GM23338 (cell line): ENCODE measurements at regions not wholly inside any gene's neighbourhood (a gene's known extent, or its start where the extent isn't known, plus 50 kb on each side); places are given as distances from the start of the nearest gene placed in this dataset.

Experiments used
- ATAC-seq: fragments of 200-7000 bp; cut with Tn5 transposase; 3 replicates; pipeline ENCODE4 v1.9.1; 2020
- DNase-seq: peaks from one replicate; pipeline ENCODE4 v3.0.0-alpha.2; 2015; ENCODE audit warnings: low spot score
- H2AFZ ChIP-seq: fragments of 200-600 bp; sonication (generic); 2 replicates; pipeline ENCODE4 v1.8.0; 2016; ENCODE audit warnings: antibody characterized with exemption, mild to moderate bottlenecking, moderate library complexity
- H3F3A ChIP-seq: fragments of 200-600 bp; sonication (generic); replicated peaks from 2 replicates; pipeline ENCODE4 v1.8.0; 2017; ENCODE audit warnings: antibody characterized with exemption, mixed run types, low read depth
- H3K27ac ChIP-seq: fragments of 200-600 bp; sonication (generic); 2 replicates; pipeline ENCODE4 v1.6.1; 2016; ENCODE audit warnings: low read depth
- H3K27me3 ChIP-seq: fragments of 200-600 bp; sonication (generic); 2 replicates; pipeline ENCODE4 v1.8.0; 2016; ENCODE audit warnings: mild to moderate bottlenecking, mixed run types, moderate library complexity; ENCODE audit not compliant: insufficient read depth
- H3K36me3 ChIP-seq: fragments of 200-600 bp; sonication (generic); 2 replicates; pipeline ENCODE4 v1.8.0; 2016; ENCODE audit warnings: mild to moderate bottlenecking; ENCODE audit not compliant: insufficient read depth
- H3K4me1 ChIP-seq: fragments of 200-600 bp; sonication (generic); 2 replicates; pipeline ENCODE4 v1.8.0; 2016; ENCODE audit warnings: mild to moderate bottlenecking, moderate library complexity; ENCODE audit not compliant: insufficient read depth
- H3K4me2 ChIP-seq: fragments of 200-600 bp; sonication (generic); 2 replicates; pipeline ENCODE4 v1.7.1; 2017; ENCODE audit warnings: mixed run types
- H3K4me3 ChIP-seq: fragments of 200-600 bp; sonication (generic); 2 replicates; pipeline ENCODE4 v1.6.1; 2016; ENCODE audit warnings: mixed run types
- H3K79me2 ChIP-seq: fragments of 200-600 bp; sonication (generic); replicated peaks from 2 replicates; pipeline ENCODE4 v1.8.0; 2017; ENCODE audit warnings: mild to moderate bottlenecking; ENCODE audit not compliant: insufficient read depth
- H3K9me2 ChIP-seq: fragments of 200-600 bp; sonication (generic); 2 replicates; pipeline ENCODE4 v1.8.0; 2017; ENCODE audit not compliant: insufficient read depth
- H4K20me1 ChIP-seq: fragments of 200-600 bp; sonication (generic); replicated peaks from 2 replicates; pipeline ENCODE4 v1.8.0; 2017; ENCODE audit warnings: mild to moderate bottlenecking; ENCODE audit not compliant: insufficient read depth
- H3K27ac Mint-ChIP-seq: 2 replicates; pipeline ENCODE4 v1.8.0; 2020; ENCODE audit warnings: inconsistent platforms, mild to moderate bottlenecking, moderate library complexity, mixed read lengths
- H3K27me3 Mint-ChIP-seq: 3 replicates; pipeline ENCODE4 v1.8.0; 2022; ENCODE audit warnings: low read depth, mild to moderate bottlenecking, moderate library complexity, mixed read lengths, inconsistent platforms; ENCODE audit not compliant: insufficient read depth, poor library complexity
- H3K36me3 Mint-ChIP-seq: 3 replicates; pipeline ENCODE4 v1.8.0; 2021; ENCODE audit warnings: low read depth, mild to moderate bottlenecking, inconsistent platforms, moderate library complexity, mixed read lengths
- H3K4me1 Mint-ChIP-seq: 3 replicates; pipeline ENCODE4 v1.8.0; 2020; ENCODE audit warnings: mild to moderate bottlenecking, inconsistent platforms, mixed read lengths
- H3K4me3 Mint-ChIP-seq: 3 replicates; pipeline ENCODE4 v1.8.0; 2021; ENCODE audit warnings: moderate library complexity, mild to moderate bottlenecking, inconsistent platforms, mixed read lengths
- H3K9me3 Mint-ChIP-seq: 3 replicates; pipeline ENCODE4 v1.8.0; 2020; ENCODE audit warnings: moderate library complexity, mild to moderate bottlenecking, inconsistent platforms, mixed read lengths
- CREB1 ChIP-seq: fragments of 250-450 bp; sonication (Bioruptor Pico); IDR thresholded peaks from 2 replicates; pipeline ENCODE4 v1.5.0; 2020; ENCODE audit warnings: low read depth, mild to moderate bottlenecking, moderate library complexity
- CTCF ChIP-seq, 2 experiments: fragments of 200-600 bp in 1 of 2; sonication (generic) in 1 of 2; conservative IDR thresholded peaks; 2 replicates each; pipeline versions ENCODE4 v1.5.1 to v1.6.1; 2016 to 2017; ENCODE audit warnings: antibody characterized with exemption in 2 of 2, low read depth in 2 of 2, mild to moderate bottlenecking in 2 of 2, moderate library complexity in 1 of 2
- ETS1 ChIP-seq: IDR thresholded peaks from 2 replicates; pipeline ENCODE4 v1.6.1; 2016; ENCODE audit warnings: antibody characterized with exemption
- EZH2 ChIP-seq: fragments of 200-600 bp; sonication (generic); IDR thresholded peaks from one replicate; pipeline ENCODE4 v1.8.0; 2017; ENCODE audit warnings: antibody characterized with exemption, mild to moderate bottlenecking, low read depth; ENCODE audit not compliant: unreplicated experiment
- EZH2phosphoT487 ChIP-seq: fragments of 200-600 bp; sonication (generic); IDR thresholded peaks from one replicate; pipeline ENCODE4 v1.8.1; 2018; ENCODE audit warnings: antibody characterized with exemption; ENCODE audit not compliant: unreplicated experiment
- NANOG ChIP-seq: IDR thresholded peaks from 2 replicates; pipeline ENCODE4 v1.6.1; 2016; ENCODE audit warnings: antibody characterized with exemption, borderline replicate concordance
- POLR2AphosphoS5 ChIP-seq: IDR thresholded peaks from 2 replicates; pipeline ENCODE4 v1.6.1; 2016; ENCODE audit warnings: antibody characterized with exemption, low read depth
- REST ChIP-seq: IDR thresholded peaks from one replicate; pipeline ENCODE4 v1.6.1; 2018; ENCODE audit warnings: antibody characterized with exemption; ENCODE audit not compliant: unreplicated experiment
- ZNF114 ChIP-seq: fragments of 250-450 bp; sonication (Bioruptor Pico); IDR thresholded peaks from 2 replicates; pipeline ENCODE4 v1.5.0; 2020; ENCODE audit warnings: mild to moderate bottlenecking, moderate library complexity
- ZNF331 ChIP-seq: fragments of 250-450 bp; sonication (Bioruptor Pico); IDR thresholded peaks from 2 replicates; pipeline ENCODE4 v1.5.0; 2020; ENCODE audit warnings: low read depth, mild to moderate bottlenecking, moderate library complexity
- ZNF462 ChIP-seq: fragments of 250-450 bp; sonication (Bioruptor Pico); IDR thresholded peaks from 2 replicates; pipeline ENCODE4 v1.5.0; 2020; ENCODE audit warnings: mild to moderate bottlenecking, moderate library complexity

GRCh38 chr12:116370004-116370404 lies 92.5 kb upstream of the MED13L start:
- Histone ChIP-seq H3K9me2 (no peaks in the 10 kb centered on the region), H3K4me3 (no peak overlapping the region), H3K27ac (no peak overlapping the region), H3F3A (peaks cover 3% of the 10 kb centered on the region), H3K4me1 (no peaks in the 10 kb centered on the region), H2AFZ (no peak overlapping the region), H4K20me1 (no peaks in the 10 kb centered on the region), H3K27me3 (no peaks in the 10 kb centered on the region), H3K4me2 (no peak overlapping the region), H3K36me3 (no peaks in the 10 kb centered on the region), H3K79me2 (no peaks in the 10 kb centered on the region)
- peaks cover 3% of the 10 kb centered on the region; the same call in 1 of the 3 replicates for H3K9me3 Mint-ChIP-seq
- peaks cover 19% of the 10 kb centered on the region; the same call in 2 of the 3 replicates for H3K4me1 Mint-ChIP-seq
- DNase-seq (no peak), ATAC-seq (no peak)
- H3K4me3 Mint-ChIP-seq = no peak overlapping the region
- TF ChIP-seq ZNF331 (CRISPR knock-in tag) (no peak), REST (no peak), EZH2phosphoT487 (no peak), EZH2 (no peak), ZNF114 (no peak), POLR2AphosphoS5 (no peak), NANOG (no peak), ETS1 (no peak), CTCF (conservative IDR thresholded peaks at IDR 0.05; ENCODE audit: low read depth in 2 of 2) (no peak), ZNF462 (no peak), CREB1 (CRISPR knock-in tag) (no peak)
- H3K36me3 Mint-ChIP-seq = no peaks in the 10 kb centered on the region
- peaks cover 10% of the 10 kb centered on the region for H3K27me3 Mint-ChIP-seq
- H3K27ac Mint-ChIP-seq = no peak overlapping the region
